Mucosa of rectum (tissue), 2 donors: ENCODE measurements at regions not wholly inside any gene's neighbourhood (a gene's known extent, or its start where the extent isn't known, plus 50 kb on each side); places are given as distances from the start of the nearest gene placed in this dataset.

ENCODE experiments used
- H3K27ac ChIP-seq, 2 donors: one replicate each; pipeline ENCODE4 v1.7.0; 2013; ENCODE audit warnings: inconsistent platforms in 2 of 2, low read depth in 2 of 2, low read length in 2 of 2
- H3K27me3 ChIP-seq, 2 donors: one replicate each; pipeline ENCODE4 v1.7.0; 2013; ENCODE audit warnings: low read length in 2 of 2; ENCODE audit not compliant: control insufficient read depth in 2 of 2, insufficient read depth in 2 of 2
- H3K36me3 ChIP-seq, 2 donors: one replicate each; pipeline ENCODE4 v1.7.0; 2013; ENCODE audit warnings: low read length in 2 of 2; ENCODE audit not compliant: control insufficient read depth in 2 of 2, insufficient read depth in 2 of 2
- H3K4me1 ChIP-seq, 2 donors: one replicate each; pipeline ENCODE4 v1.7.0; 2013; ENCODE audit warnings: low read length in 2 of 2, mild to moderate bottlenecking in 1 of 2; ENCODE audit not compliant: control insufficient read depth in 2 of 2, insufficient read depth in 2 of 2
- H3K4me3 ChIP-seq, 2 donors: one replicate each; pipeline ENCODE4 v1.7.0; 2013; ENCODE audit warnings: low read length in 2 of 2
- H3K9ac ChIP-seq, 2 donors: one replicate each; pipeline ENCODE4 v1.7.0; 2013; ENCODE audit warnings: low read length in 2 of 2, low read depth in 1 of 2, mild to moderate bottlenecking in 1 of 2
- H3K9me3 ChIP-seq, 2 donors: one replicate each; pipeline ENCODE4 v1.7.0; 2013; ENCODE audit warnings: low read length in 2 of 2; ENCODE audit not compliant: control insufficient read depth in 2 of 2
- donor health status: healthy.
- donor health status: Normal muscosa, but diverticular disease.

GRCh38 chr3:164526250-164526649 is 552.0 kb downstream of the SI start:
- Histone ChIP-seq H3K9me3 (no peaks in the 10 kb centered on the region), H3K4me1 (no peaks in the 10 kb centered on the region), H3K9ac (no peak overlapping the region), H3K4me3 (no peak overlapping the region), H3K27ac (no peak overlapping the region), H3K27me3 (no peaks in the 10 kb centered on the region), H3K36me3 (no peaks in the 10 kb centered on the region)

- Histone ChIP-seq H3K9ac (no peak overlapping the region), H3K4me3 (no peak overlapping the region), H3K36me3 (no peaks in the 10 kb centered on the region), H3K27ac (no peak overlapping the region), H3K27me3 (no peaks in the 10 kb centered on the region), H3K9me3 (no peaks in the 10 kb centered on the region), H3K4me1 (no peaks in the 10 kb centered on the region)
Measured at GRCh38 chr3:164524201-164524600, 554.1 kb downstream of the SI start.

- no peaks in the 10 kb centered on the region for H3K36me3 ChIP-seq
- H3K4me1 ChIP-seq = no peaks in the 10 kb centered on the region
- no peaks in the 10 kb centered on the region for H3K9me3 ChIP-seq
- H3K9ac ChIP-seq = no peak overlapping the region
- H3K4me3 ChIP-seq = no peak overlapping the region
- H3K27ac ChIP-seq = no peak overlapping the region
- no peaks in the 10 kb centered on the region for H3K27me3 ChIP-seq
Measured at GRCh38 chr3:164522073-164522763, 556.1 kb downstream of the SI start.

GRCh38 chr3:164521644-164522043 is 556.7 kb downstream of the SI start:
- Histone ChIP-seq H3K9me3 (no peaks in the 10 kb centered on the region), H3K27ac (no peak overlapping the region)

GRCh38 chr3:164521139-164521538 is 557.2 kb downstream of the SI start:
- H3K36me3 ChIP-seq = no peaks in the 10 kb centered on the region
- no peak overlapping the region for H3K4me3 ChIP-seq
- H3K27ac ChIP-seq = no peak overlapping the region
- H3K4me1 ChIP-seq = no peaks in the 10 kb centered on the region
- no peaks in the 10 kb centered on the region for H3K27me3 ChIP-seq
- H3K9me3 ChIP-seq = no peaks in the 10 kb centered on the region
- H3K9ac ChIP-seq = no peak overlapping the region

More at GRCh38 chr3:164521644-164522043, 556.7 kb downstream of the SI start:
- H3K4me1 ChIP-seq = no peaks in the 10 kb centered on the region
- no peaks in the 10 kb centered on the region for H3K27me3 ChIP-seq
- H3K9ac ChIP-seq = no peak overlapping the region
- no peaks in the 10 kb centered on the region for H3K36me3 ChIP-seq
- H3K4me3 ChIP-seq = no peak overlapping the region

- Histone ChIP-seq H3K4me1 (no peaks in the 10 kb centered on the region), H3K36me3 (no peaks in the 10 kb centered on the region), H3K9me3 (no peaks in the 10 kb centered on the region), H3K9ac (no peak overlapping the region), H3K4me3 (no peak overlapping the region), H3K27me3 (no peaks in the 10 kb centered on the region), H3K27ac (no peak overlapping the region)
Measured at GRCh38 chr3:164515256-164515655, 563.0 kb downstream of the SI start.

GRCh38 chr3:164514576-164514975 is 563.7 kb downstream of the SI start:
- Histone ChIP-seq H3K27ac (no peak overlapping the region), H3K9ac (no peak overlapping the region), H3K36me3 (no peaks in the 10 kb centered on the region), H3K4me3 (no peak overlapping the region), H3K4me1 (no peaks in the 10 kb centered on the region), H3K9me3 (no peaks in the 10 kb centered on the region), H3K27me3 (no peaks in the 10 kb centered on the region)

- no peaks in the 10 kb centered on the region for H3K9me3 ChIP-seq
- no peak overlapping the region for H3K4me3 ChIP-seq
- no peak overlapping the region for H3K9ac ChIP-seq
- H3K27ac ChIP-seq = no peak overlapping the region
- no peaks in the 10 kb centered on the region for H3K27me3 ChIP-seq
- no peaks in the 10 kb centered on the region for H3K4me1 ChIP-seq
- no peaks in the 10 kb centered on the region for H3K36me3 ChIP-seq
Measured at GRCh38 chr3:164507886-164508285, 570.4 kb downstream of the SI start.

- Histone ChIP-seq H3K27ac (no peak overlapping the region), H3K4me1 (no peaks in the 10 kb centered on the region), H3K27me3 (no peaks in the 10 kb centered on the region), H3K36me3 (no peaks in the 10 kb centered on the region), H3K9ac (no peak overlapping the region), H3K9me3 (no peaks in the 10 kb centered on the region), H3K4me3 (no peak overlapping the region)
Measured at GRCh38 chr3:164498917-164499316, 579.4 kb downstream of the SI start.

- H3K27me3 ChIP-seq = no peaks in the 10 kb centered on the region
- no peaks in the 10 kb centered on the region for H3K4me1 ChIP-seq
- H3K36me3 ChIP-seq = no peaks in the 10 kb centered on the region
- no peak overlapping the region for H3K4me3 ChIP-seq
- H3K27ac ChIP-seq = no peak overlapping the region
- H3K9me3 ChIP-seq = no peaks in the 10 kb centered on the region
- no peak overlapping the region for H3K9ac ChIP-seq
Measured at GRCh38 chr3:164488893-164489292, 589.4 kb downstream of the SI start.

GRCh38 chr3:164486150-164486549 is 592.1 kb downstream of the SI start:
- no peaks in the 10 kb centered on the region for H3K4me1 ChIP-seq
- H3K9ac ChIP-seq = no peak overlapping the region
- no peak overlapping the region for H3K4me3 ChIP-seq
- no peak overlapping the region for H3K27ac ChIP-seq
- H3K27me3 ChIP-seq = no peaks in the 10 kb centered on the region
- no peaks in the 10 kb centered on the region for H3K36me3 ChIP-seq
- H3K9me3 ChIP-seq = no peaks in the 10 kb centered on the region
